K562 (cell line): ENCODE measurements at regions not wholly inside any gene's neighbourhood (a gene's known extent, or its start where the extent isn't known, plus 50 kb on each side); places are given as distances from the start of the nearest gene placed in this dataset.

ENCODE experiments used
- BHLHE40 ChIP-seq: IDR thresholded peaks from 2 replicates; pipeline ENCODE4 v1.6.1; 2011; ENCODE audit warnings: low read length, improper control_type of control experiment
- EP300 ChIP-seq: IDR thresholded peaks from 2 replicates; pipeline ENCODE4 v1.6.1; 2012; ENCODE audit warnings: low read length, improper control_type of control experiment
- FOXM1 ChIP-seq, 2 experiments: fragments of 450-650 bp in 1 of 2; sonication (generic) in 1 of 2; formaldehyde crosslinking in 1 of 2; IDR thresholded peaks; 2 replicates each; pipeline versions ENCODE4 v1.6.1 to v1.9.0; 2017 to 2022; ENCODE audit warnings: low read depth in 2 of 2, mild to moderate bottlenecking in 2 of 2, missing genetic modification reagents in 1 of 2, moderate library complexity in 1 of 2
- HCFC1 ChIP-seq: IDR thresholded peaks from 2 replicates; pipeline ENCODE4 v1.6.1; 2012; ENCODE audit warnings: low read depth, low read length, improper control_type of control experiment
- SIX5 ChIP-seq, 2 experiments: IDR thresholded peaks; 2 replicates each; pipeline ENCODE4 v1.6.1; 2011; ENCODE audit warnings: low read length in 2 of 2, borderline replicate concordance in 1 of 2, low read depth in 1 of 2, mild to moderate bottlenecking in 1 of 2, moderate library complexity in 1 of 2; ENCODE audit not compliant: insufficient read depth in 1 of 2
- U2AF2 ChIP-seq: fragments of 200-400 bp; formaldehyde crosslinking; optimal IDR thresholded peaks from 2 replicates; pipeline ENCODE3; 2017; ENCODE audit warnings: low read depth, mild to moderate bottlenecking, low read length
- ZNF232 ChIP-seq: sonication (generic); formaldehyde crosslinking; IDR thresholded peaks from 2 replicates; pipeline ENCODE4 v1.8.0; 2022; ENCODE audit warnings: mild to moderate bottlenecking, missing genetic modification reagents
- ZNF3 ChIP-seq: fragments of 250-450 bp; sonication (Bioruptor Pico); IDR thresholded peaks from 2 replicates; pipeline ENCODE4 v1.5.0; 2021; ENCODE audit warnings: mild to moderate bottlenecking, moderate library complexity
- TF ChIP-seq, protein P1 (sequence below): IDR thresholded peaks from 3 replicates; pipeline ENCODE4 v1.6.1; 2011; ENCODE audit warnings: borderline replicate concordance, mild to moderate bottlenecking; ENCODE audit not compliant: insufficient read length, insufficient read depth
- TF ChIP-seq, protein P2 (sequence below): fragments of 450-650 bp; IDR thresholded peaks from 2 replicates; pipeline ENCODE4 v1.6.1; 2016
- TF ChIP-seq, protein P3 (sequence below): fragments of 450-650 bp; IDR thresholded peaks from 2 replicates; pipeline ENCODE4 v1.6.1; 2017; ENCODE audit warnings: mild to moderate bottlenecking, moderate library complexity

DNA sequence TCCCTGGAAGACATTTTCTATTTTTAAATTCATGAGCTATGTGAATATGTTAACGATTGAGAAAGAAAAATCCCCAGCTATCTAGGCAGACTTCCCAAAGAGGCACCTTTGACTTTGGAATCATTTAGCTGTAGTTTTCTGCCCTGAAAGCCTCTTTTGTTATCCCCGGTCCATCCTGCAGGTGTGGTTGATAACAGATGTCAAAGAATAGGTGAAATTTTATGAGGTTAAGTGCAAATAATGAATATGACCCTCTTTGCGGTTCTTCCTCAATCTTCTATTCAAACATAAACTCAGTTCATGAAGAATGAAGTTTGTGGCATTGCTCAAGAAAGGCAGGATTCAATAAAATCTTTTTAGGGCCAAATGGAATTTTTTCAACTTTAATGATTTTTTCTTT lies 51.6 kb upstream of the ATP8B1 start:
- no peak for TF ChIP-seq BHLHE40
- TF ChIP-seq ZNF3 (CRISPR knock-in tag) = no peak
- TF ChIP-seq, protein P1, sequence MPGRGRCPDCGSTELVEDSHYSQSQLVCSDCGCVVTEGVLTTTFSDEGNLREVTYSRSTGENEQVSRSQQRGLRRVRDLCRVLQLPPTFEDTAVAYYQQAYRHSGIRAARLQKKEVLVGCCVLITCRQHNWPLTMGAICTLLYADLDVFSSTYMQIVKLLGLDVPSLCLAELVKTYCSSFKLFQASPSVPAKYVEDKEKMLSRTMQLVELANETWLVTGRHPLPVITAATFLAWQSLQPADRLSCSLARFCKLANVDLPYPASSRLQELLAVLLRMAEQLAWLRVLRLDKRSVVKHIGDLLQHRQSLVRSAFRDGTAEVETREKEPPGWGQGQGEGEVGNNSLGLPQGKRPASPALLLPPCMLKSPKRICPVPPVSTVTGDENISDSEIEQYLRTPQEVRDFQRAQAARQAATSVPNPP = no peak
- no peak for TF ChIP-seq EP300
- TF ChIP-seq, protein P2, sequence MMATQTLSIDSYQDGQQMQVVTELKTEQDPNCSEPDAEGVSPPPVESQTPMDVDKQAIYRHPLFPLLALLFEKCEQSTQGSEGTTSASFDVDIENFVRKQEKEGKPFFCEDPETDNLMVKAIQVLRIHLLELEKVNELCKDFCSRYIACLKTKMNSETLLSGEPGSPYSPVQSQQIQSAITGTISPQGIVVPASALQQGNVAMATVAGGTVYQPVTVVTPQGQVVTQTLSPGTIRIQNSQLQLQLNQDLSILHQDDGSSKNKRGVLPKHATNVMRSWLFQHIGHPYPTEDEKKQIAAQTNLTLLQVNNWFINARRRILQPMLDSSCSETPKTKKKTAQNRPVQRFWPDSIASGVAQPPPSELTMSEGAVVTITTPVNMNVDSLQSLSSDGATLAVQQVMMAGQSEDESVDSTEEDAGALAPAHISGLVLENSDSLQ = no peak
- no peak for TF ChIP-seq ZNF232 (CRISPR knock-in tag)
- no peak for TF ChIP-seq FOXM1 (IDR thresholded peaks at IDR 0.05; ENCODE audit: low read depth)
- TF ChIP-seq FOXM1 (CRISPR knock-in tag; IDR thresholded peaks at IDR 0.05; ENCODE audit: low read depth) = no peak
- no peak for TF ChIP-seq HCFC1
- TF ChIP-seq U2AF2 = no peak
- TF ChIP-seq, protein P3, sequence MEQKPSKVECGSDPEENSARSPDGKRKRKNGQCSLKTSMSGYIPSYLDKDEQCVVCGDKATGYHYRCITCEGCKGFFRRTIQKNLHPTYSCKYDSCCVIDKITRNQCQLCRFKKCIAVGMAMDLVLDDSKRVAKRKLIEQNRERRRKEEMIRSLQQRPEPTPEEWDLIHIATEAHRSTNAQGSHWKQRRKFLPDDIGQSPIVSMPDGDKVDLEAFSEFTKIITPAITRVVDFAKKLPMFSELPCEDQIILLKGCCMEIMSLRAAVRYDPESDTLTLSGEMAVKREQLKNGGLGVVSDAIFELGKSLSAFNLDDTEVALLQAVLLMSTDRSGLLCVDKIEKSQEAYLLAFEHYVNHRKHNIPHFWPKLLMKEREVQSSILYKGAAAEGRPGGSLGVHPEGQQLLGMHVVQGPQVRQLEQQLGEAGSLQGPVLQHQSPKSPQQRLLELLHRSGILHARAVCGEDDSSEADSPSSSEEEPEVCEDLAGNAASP = no peak
- TF ChIP-seq SIX5 (IDR thresholded peaks at IDR 0.05; ENCODE audit: borderline replicate concordance in 1 of 2, insufficient read depth in 1 of 2, low read depth in 1 of 2, low read length in 2 of 2) = no peak
